PC-3 (cell line): ENCODE measurements at regions not wholly inside any gene's neighbourhood (a gene's known extent, or its start where the extent isn't known, plus 50 kb on each side); places are given as distances from the start of the nearest gene placed in this dataset.

Experiments
- ATAC-seq: fragments of 200-7000 bp; cut with Tn5 transposase; 2 replicates; pipeline ENCODE4 v1.9.1; 2020; ENCODE audit warnings: mild to moderate bottlenecking, moderate library complexity
- BruUV-seq: library from RNA; stranded (reverse); fragments of 400-500 nt; replicated peaks from 2 replicates; lab custom pipeline; 2021; lab: Mats Ljungman, UMichigan
- CTCF ChIA-PET: fragments of 300-600 bp; sonication (Branson Sonifier 250); formaldehyde crosslinking; loops from one replicate; lab custom pipeline; 2022; ENCODE audit warnings: antibody characterized with exemption; lab: Charles Lee
- POLR2A ChIA-PET: fragments of 300-600 bp; sonication (Branson Sonifier 250); formaldehyde crosslinking; loops from one replicate; lab custom pipeline; 2022; ENCODE audit warnings: antibody characterized with exemption; ENCODE audit not compliant: unreplicated experiment; lab: Charles Lee
- DNase-seq: peaks from one replicate; pipeline ENCODE4 v3.0.0-alpha.2; 2015
- H2AFZ ChIP-seq: fragments of 300-600 bp; sonication (generic); 2 replicates; pipeline ENCODE4 v1.6.0; 2016; ENCODE audit warnings: antibody characterized with exemption, low read length
- H3F3A ChIP-seq: fragments of 300-600 bp; sonication (generic); one replicate; pipeline ENCODE4 v1.6.0; 2017; ENCODE audit warnings: antibody characterized with exemption, low read length, control low read depth, mild to moderate bottlenecking; ENCODE audit not compliant: unreplicated experiment
- H3K27ac ChIP-seq: fragments of 300-600 bp; sonication (generic); 2 replicates; pipeline ENCODE4 v1.5.1; 2016; ENCODE audit warnings: mild to moderate bottlenecking, low read length
- H3K27me3 ChIP-seq: fragments of 300-600 bp; sonication (generic); 2 replicates; pipeline ENCODE4 v1.6.1; 2016; ENCODE audit warnings: low read length, mixed read lengths
- H3K36me3 ChIP-seq: fragments of 300-600 bp; sonication (generic); 2 replicates; pipeline ENCODE4 v1.6.1; 2016; ENCODE audit warnings: low read depth, mixed run types, low read length, mixed read lengths
- H3K4me1 ChIP-seq: fragments of 300-600 bp; sonication (generic); 2 replicates; pipeline ENCODE4 v1.5.1; 2016; ENCODE audit warnings: low read length; ENCODE audit not compliant: insufficient read depth
- H3K4me2 ChIP-seq: fragments of 300-600 bp; sonication (generic); 2 replicates; pipeline ENCODE4 v1.6.0; 2016; ENCODE audit warnings: low read length
- H3K4me3 ChIP-seq: fragments of 300-600 bp; sonication (generic); 2 replicates; pipeline ENCODE4 v1.5.1; 2016; ENCODE audit warnings: mild to moderate bottlenecking, low read length, mixed read lengths
- H3K79me2 ChIP-seq: fragments of 300-600 bp; sonication (generic); 2 replicates; pipeline ENCODE4 v1.6.1; 2017; ENCODE audit warnings: low read length, mixed read lengths
- H3K9ac ChIP-seq: fragments of 300-600 bp; sonication (generic); 2 replicates; pipeline ENCODE4 v1.6.0; 2016; ENCODE audit warnings: mild to moderate bottlenecking, low read length
- H3K9me2 ChIP-seq: fragments of 300-600 bp; sonication (generic); replicated peaks from 2 replicates; pipeline ENCODE4 v1.6.1; 2016; ENCODE audit warnings: mixed run types, low read length, mixed read lengths
- H3K9me3 ChIP-seq: fragments of 300-600 bp; sonication (generic); 2 replicates; pipeline ENCODE4 v1.6.1; 2016; ENCODE audit warnings: low read length, mixed read lengths
- H4K20me1 ChIP-seq: fragments of 300-600 bp; sonication (generic); 2 replicates; pipeline ENCODE4 v1.6.1; 2016; ENCODE audit warnings: low read length, mixed read lengths
- CTCF ChIP-seq: fragments of 300-600 bp; sonication (generic); conservative IDR thresholded peaks from 2 replicates; pipeline ENCODE4 v1.5.1; 2017; ENCODE audit warnings: antibody characterized with exemption, low read depth, mild to moderate bottlenecking, low read length
- EZH2 ChIP-seq: fragments of 300-600 bp; sonication (generic); IDR thresholded peaks from one replicate; pipeline ENCODE4 v1.6.1; 2017; ENCODE audit warnings: antibody characterized with exemption, mild to moderate bottlenecking, low read length; ENCODE audit not compliant: unreplicated experiment
- EZH2phosphoT487 ChIP-seq: fragments of 300-600 bp; sonication (generic); IDR thresholded peaks from 2 replicates; pipeline ENCODE4 v1.6.1; 2018; ENCODE audit warnings: mild to moderate bottlenecking, antibody characterized with exemption, low read length, borderline replicate concordance
- intact Hi-C: fragments of 100-400 bp; cut with micrococcal nuclease; formaldehyde crosslinking; loops from 2 replicates; pipeline ENCODE4 v1.9.0; 2023

- DNase-seq (peak; percentile 76), ATAC-seq (peak; percentile 82)
- Histone ChIP-seq H3K9me2 (no peaks in the 10 kb centered on the region), H3K9me3 (no peaks in the 10 kb centered on the region), H3K4me1 (peaks cover 31% of the 10 kb centered on the region), H3K4me2 (peak overlapping the region; percentile 65), H2AFZ (peak overlapping the region; percentile 32), H3K27ac (peak overlapping the region; percentile 63), H3F3A (no peaks in the 10 kb centered on the region), H3K79me2 (no peaks in the 10 kb centered on the region), H3K4me3 (peak overlapping the region; percentile 21; the same call in 1 of the 2 replicates), H3K27me3 (no peaks in the 10 kb centered on the region), H3K36me3 (no peaks in the 10 kb centered on the region), H3K9ac (no peak overlapping the region), H4K20me1 (no peaks in the 10 kb centered on the region)
- TF ChIP-seq EZH2phosphoT487 = no peak
- TF ChIP-seq CTCF = no peak
- no peak for TF ChIP-seq EZH2
- POLR2A ChIA-PET = interaction anchor here (0.7 kb wide), 1 partner anchor 92 kb away, joined by 3 read pairs; no protein-coding TSS in a partner anchor
- no TSS peak for BruUV-seq
- intact Hi-C loops = loop anchor here (5.0 kb wide), 5 partner anchors 57 to 388 kb away; partner anchors contain the start of gene PDGFC
- CTCF ChIA-PET = no interaction called here
These were observed 387.5 kb downstream of the PDGFC start for GRCh38 chr4:156584100-156584499.

- H3K9me2 ChIP-seq = no peaks in the 10 kb centered on the region
These were observed 388.3 kb downstream of the PDGFC start for GRCh38 chr4:156583265-156583664.

More at GRCh38 chr4:156583265-156583664, 388.3 kb downstream of the PDGFC start:
- H3K27me3 ChIP-seq = no peaks in the 10 kb centered on the region
- H3F3A ChIP-seq = no peaks in the 10 kb centered on the region
- H3K79me2 ChIP-seq = no peaks in the 10 kb centered on the region
- H3K4me1 ChIP-seq = peaks cover 38% of the 10 kb centered on the region
- ChIA-PET CTCF (no interaction called here), POLR2A (no interaction called here)
- ATAC-seq = no peak
- no peak overlapping the region for H2AFZ ChIP-seq
- H4K20me1 ChIP-seq = no peaks in the 10 kb centered on the region
- peak overlapping the region; percentile 65 for H3K4me2 ChIP-seq
- intact Hi-C loops = loop anchor here (5.0 kb wide), 5 partner anchors 56 to 389 kb away; partner anchors contain the start of gene PDGFC
- DNase-seq = peak; percentile 38
- H3K9me3 ChIP-seq = no peaks in the 10 kb centered on the region
- H3K27ac ChIP-seq = peak overlapping the region; percentile 57
- H3K4me3 ChIP-seq = no peak overlapping the region
- H3K36me3 ChIP-seq = no peaks in the 10 kb centered on the region
- TF ChIP-seq CTCF = no peak
- TF ChIP-seq EZH2phosphoT487 = no peak
- no peak for TF ChIP-seq EZH2
- BruUV-seq = no TSS peak
- H3K9ac ChIP-seq = no peak overlapping the region
